HCT116 (cell line): ENCODE measurements at regions not wholly inside any gene's neighbourhood (a gene's known extent, or its start where the extent isn't known, plus 50 kb on each side); places are given as distances from the start of the nearest gene placed in this dataset.

Source experiments
- ATAC-seq: fragments of 200-7000 bp; cut with Tn5 transposase; 2 replicates; pipeline ENCODE4 v1.9.1; 2020; ENCODE audit warnings: mild to moderate bottlenecking, moderate library complexity
- BruUV-seq: library from RNA; stranded (reverse); fragments of 400-500 nt; replicated peaks from 2 replicates; lab custom pipeline; 2021; lab: Mats Ljungman, UMichigan
- CTCF ChIA-PET: fragments of 300-600 bp; sonication (Branson Sonifier 250); formaldehyde crosslinking; loops from one replicate; lab custom pipeline; 2021; ENCODE audit warnings: antibody characterized with exemption; lab: Charles Lee
- POLR2A ChIA-PET: fragments of 300-600, 350-600 bp; sonication (Branson Sonifier 250); formaldehyde crosslinking; loops from one replicate; lab custom pipeline; 2021; ENCODE audit warnings: antibody characterized with exemption; lab: Charles Lee
- RAD21 ChIA-PET, 2 experiments: fragments of 300-600 bp; sonication (Branson Sonifier 250); formaldehyde crosslinking; loops; one replicate each; lab custom pipeline; 2023; ENCODE audit warnings: low total read pairs in 2 of 2; ENCODE audit not compliant: uncharacterized antibody in 2 of 2, unreplicated experiment in 2 of 2, low non-redundant PET in 1 of 2; lab: Charles Lee
- DNase-seq: peaks from one replicate; pipeline ENCODE4 v3.0.0-alpha.2; 2010; ENCODE audit warnings: low read depth, low spot score
- H2AFZ ChIP-seq: fragments of 200-600 bp; shearing (Covaris generic), sonication (generic); 2 replicates; pipeline ENCODE4 v1.6.1; 2017; ENCODE audit warnings: low read depth, mixed run types, mixed read lengths, antibody characterized with exemption, low read length; ENCODE audit not compliant: poor library complexity, severe bottlenecking
- H3K27ac ChIP-seq: 2 replicates; pipeline ENCODE4 v1.5.1; 2012; ENCODE audit warnings: low read depth, low read length
- H3K27me3 ChIP-seq: fragments of 200-600 bp; sonication (generic); 2 replicates; pipeline ENCODE4 v1.6.1; 2016; ENCODE audit warnings: mixed run types, low read length, mixed read lengths; ENCODE audit not compliant: insufficient read depth
- H3K36me3 ChIP-seq, 2 experiments: fragments of 200-500 bp in 1 of 2; fragments of 200-600 bp in 1 of 2; sonication (Bioruptor generic) in 1 of 2; sonication (generic) in 1 of 2; 2 replicates each; pipeline versions ENCODE4 v1.5.1 to v1.6.1; 2014 to 2016; ENCODE audit warnings: low read length in 2 of 2, inconsistent platforms in 1 of 2, mixed read lengths in 1 of 2, mixed run types in 1 of 2; ENCODE audit not compliant: insufficient read depth in 2 of 2, control insufficient read depth in 1 of 2
- H3K4me1 ChIP-seq, 2 experiments: fragments of 200-600 bp in 1 of 2; sonication (generic) in 1 of 2; 2 replicates each; pipeline versions ENCODE4 v1.5.1 to v1.6.1; 2012 to 2017; ENCODE audit warnings: low read length in 2 of 2, inconsistent platforms in 1 of 2, mild to moderate bottlenecking in 1 of 2, mixed read lengths in 1 of 2, mixed run types in 1 of 2, moderate library complexity in 1 of 2; ENCODE audit not compliant: insufficient read depth in 2 of 2, control insufficient read depth in 1 of 2
- H3K4me2 ChIP-seq: fragments of 200-600 bp; sonication (generic); 2 replicates; pipeline ENCODE4 v1.6.1; 2017; ENCODE audit warnings: mixed run types, low read length, mixed read lengths
- H3K4me3 ChIP-seq, 2 experiments: fragments of 200-600 bp in 1 of 2; sonication (generic) in 1 of 2; replicated peaks in 1 of 2; 2 replicates each; pipeline ENCODE4 v1.5.1; 2011 to 2016; ENCODE audit warnings: low read length in 2 of 2, control low read depth in 1 of 2, low read depth in 1 of 2, mild to moderate bottlenecking in 1 of 2, mixed read lengths in 1 of 2, mixed run types in 1 of 2
- H3K79me2 ChIP-seq: fragments of 200-600 bp; sonication (generic); 2 replicates; pipeline ENCODE4 v1.6.1; 2017; ENCODE audit warnings: mild to moderate bottlenecking, mixed run types, low read length, moderate library complexity, mixed read lengths; ENCODE audit not compliant: insufficient read depth
- H3K9ac ChIP-seq: fragments of 200-600 bp; sonication (generic); 2 replicates; pipeline ENCODE4 v1.6.1; 2016; ENCODE audit warnings: low read length, mixed read lengths
- H3K9me2 ChIP-seq: fragments of 200-600 bp; sonication (generic), shearing (Covaris generic); 2 replicates; pipeline ENCODE4 v1.6.1; 2017; ENCODE audit warnings: mixed run types, mild to moderate bottlenecking, moderate library complexity; ENCODE audit not compliant: insufficient read depth
- H3K9me3 ChIP-seq, 2 experiments: fragments of 200-500 bp in 1 of 2; fragments of 200-600 bp in 1 of 2; sonication (Bioruptor generic) in 1 of 2; sonication (generic) in 1 of 2; 2 replicates each; pipeline ENCODE4 v1.6.1; 2014 to 2017; ENCODE audit warnings: low read length in 2 of 2, mixed read lengths in 2 of 2, inconsistent platforms in 1 of 2, low read depth in 1 of 2, mild to moderate bottlenecking in 1 of 2, mixed run types in 1 of 2, moderate library complexity in 1 of 2; ENCODE audit not compliant: control insufficient read depth in 1 of 2, insufficient read depth in 1 of 2
- H4K20me1 ChIP-seq: fragments of 200-600 bp; sonication (generic), shearing (Covaris generic); 2 replicates; pipeline ENCODE4 v1.6.1; 2017; ENCODE audit warnings: mixed run types, mild to moderate bottlenecking, moderate library complexity; ENCODE audit not compliant: insufficient read depth
- CBX3 ChIP-seq: IDR thresholded peaks from 2 replicates; pipeline ENCODE4 v1.6.1; 2012; ENCODE audit warnings: low read depth
- EGR1 ChIP-seq: IDR thresholded peaks from 2 replicates; pipeline ENCODE4 v1.6.1; 2012; ENCODE audit warnings: low read depth
- ELF1 ChIP-seq: IDR thresholded peaks from 2 replicates; pipeline ENCODE4 v1.6.1; 2012; ENCODE audit warnings: low read depth, borderline replicate concordance
- EZH2phosphoT487 ChIP-seq: fragments of 200-600 bp; IDR thresholded peaks from 2 replicates; pipeline ENCODE4 v1.6.1; 2018; ENCODE audit warnings: antibody characterized with exemption, borderline replicate concordance
- JUND ChIP-seq: IDR thresholded peaks from 2 replicates; pipeline ENCODE4 v1.6.1; 2012
- POLR2A ChIP-seq: IDR thresholded peaks from 2 replicates; pipeline ENCODE4 v1.7.0; 2011; ENCODE audit warnings: borderline replicate concordance; ENCODE audit not compliant: insufficient read depth, insufficient read length; ENCODE audit errors: extremely low read depth
- POLR2AphosphoS5 ChIP-seq: IDR thresholded peaks from 2 replicates; pipeline ENCODE4 v1.6.1; 2011; ENCODE audit warnings: mild to moderate bottlenecking, low read depth, low read length, moderate library complexity
- SIN3A ChIP-seq: IDR thresholded peaks from 2 replicates; pipeline ENCODE4 v1.6.1; 2012; ENCODE audit warnings: low read depth
- SRF ChIP-seq: IDR thresholded peaks from 2 replicates; pipeline ENCODE4 v1.6.1; 2012; ENCODE audit warnings: low read depth
- YY1 ChIP-seq: IDR thresholded peaks from 2 replicates; pipeline ENCODE4 v1.6.1; 2011; ENCODE audit warnings: low read length, low read depth, moderate library complexity, mild to moderate bottlenecking; ENCODE audit not compliant: insufficient replicate concordance; ENCODE audit errors: extremely low read depth
- ZFX ChIP-seq: fragments of 450-650 bp; IDR thresholded peaks from 2 replicates; pipeline ENCODE4 v1.6.1; 2017
- intact Hi-C: fragments of 100-400 bp; cut with micrococcal nuclease; formaldehyde crosslinking; loops from 2 replicates; pipeline ENCODE4 v1.10.0; 2022
- TF ChIP-seq, protein P1 (sequence below): IDR thresholded peaks from 2 replicates; pipeline ENCODE4 v1.6.1; 2012
- TF ChIP-seq, protein P2 (sequence below): IDR thresholded peaks from 2 replicates; pipeline ENCODE4 v1.6.1; 2012; ENCODE audit warnings: low read depth
- TF ChIP-seq, protein P3 (sequence below): IDR thresholded peaks from 2 replicates; pipeline ENCODE4 v1.6.1; 2011; ENCODE audit warnings: mild to moderate bottlenecking, low read length, moderate library complexity; ENCODE audit not compliant: insufficient replicate concordance; ENCODE audit errors: extremely low read depth

DNA sequence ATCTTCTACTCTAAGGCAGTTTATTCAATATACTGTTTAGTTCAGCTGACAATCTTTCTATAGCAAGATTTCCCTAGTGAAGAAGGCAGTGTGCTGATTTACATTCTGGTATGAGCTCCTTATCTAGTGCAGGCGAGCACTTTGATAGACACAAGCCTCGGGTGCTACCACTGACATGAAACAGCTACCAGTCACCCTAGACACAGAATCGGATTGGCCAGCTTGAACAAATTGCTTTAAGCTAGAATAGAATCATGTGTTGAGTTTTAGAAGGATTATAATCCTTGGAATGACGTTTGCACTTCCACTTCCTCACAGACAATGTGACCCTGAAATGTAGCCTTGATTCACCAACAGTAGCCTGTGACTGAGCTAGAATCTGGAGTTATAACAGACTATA, 394.0 kb downstream of the EPHA4 start:
- Histone ChIP-seq H3K9ac (no peak overlapping the region), H2AFZ (no peak overlapping the region), H3K79me2 (no peaks in the 10 kb centered on the region), H3K4me3 (no peak overlapping the region), H3K27ac (no peak overlapping the region), H3K9me2 (no peaks in the 10 kb centered on the region), H3K4me1 (no peaks in the 10 kb centered on the region), H3K9me3 (no peaks in the 10 kb centered on the region), H3K27me3 (no peaks in the 10 kb centered on the region), H3K36me3 (no peaks in the 10 kb centered on the region), H4K20me1 (no peaks in the 10 kb centered on the region), H3K4me2 (no peak overlapping the region)
- ChIA-PET RAD21 (no interaction called here), CTCF (no interaction called here), POLR2A (no interaction called here)
- DNase-seq (no peak), ATAC-seq (no peak)
- BruUV-seq: no TSS peak
- intact Hi-C loops: no loop called here
- TF ChIP-seq EZH2phosphoT487: no peak
- no peak for TF ChIP-seq SIN3A
- TF ChIP-seq, protein P1, sequence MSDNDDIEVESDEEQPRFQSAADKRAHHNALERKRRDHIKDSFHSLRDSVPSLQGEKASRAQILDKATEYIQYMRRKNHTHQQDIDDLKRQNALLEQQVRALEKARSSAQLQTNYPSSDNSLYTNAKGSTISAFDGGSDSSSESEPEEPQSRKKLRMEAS: no peak
- TF ChIP-seq YY1: no peak
- no peak for TF ChIP-seq POLR2A
- no peak for TF ChIP-seq JUND
- no peak for TF ChIP-seq EGR1
- no peak for TF ChIP-seq ELF1

DNA sequence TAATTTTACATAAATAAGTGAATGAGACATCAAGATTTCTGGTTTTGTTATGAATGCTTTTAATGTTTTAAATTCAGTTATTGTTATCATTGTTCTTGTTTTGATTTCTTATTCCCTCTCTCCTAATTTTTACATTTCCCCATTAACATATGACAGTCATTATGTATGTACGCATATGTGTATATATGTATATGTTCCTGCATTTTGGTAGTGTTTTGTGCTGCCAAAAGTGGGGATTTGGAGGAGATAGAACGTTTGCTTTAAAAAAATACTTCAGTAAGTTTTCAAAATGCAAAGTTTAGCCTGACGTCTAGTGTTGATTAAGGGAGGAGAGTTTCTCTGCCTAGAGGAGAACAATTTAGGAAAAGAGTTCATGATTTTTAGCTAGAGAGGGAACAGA, 385.2 kb downstream of the EPHA4 start:
- Histone ChIP-seq H4K20me1 (no peaks in the 10 kb centered on the region), H3K4me2 (no peak overlapping the region), H3K27me3 (peaks cover 14% of the 10 kb centered on the region), H3K4me3 (no peak overlapping the region), H3K9me3 (no peaks in the 10 kb centered on the region), H3K4me1 (no peaks in the 10 kb centered on the region), H2AFZ (no peak overlapping the region), H3K27ac (no peak overlapping the region), H3K79me2 (no peaks in the 10 kb centered on the region), H3K9me2 (no peaks in the 10 kb centered on the region), H3K36me3 (no peaks in the 10 kb centered on the region), H3K9ac (no peak overlapping the region)
- ChIA-PET RAD21 (no interaction called here), POLR2A (no interaction called here), CTCF (no interaction called here)
- TF ChIP-seq, protein P2, sequence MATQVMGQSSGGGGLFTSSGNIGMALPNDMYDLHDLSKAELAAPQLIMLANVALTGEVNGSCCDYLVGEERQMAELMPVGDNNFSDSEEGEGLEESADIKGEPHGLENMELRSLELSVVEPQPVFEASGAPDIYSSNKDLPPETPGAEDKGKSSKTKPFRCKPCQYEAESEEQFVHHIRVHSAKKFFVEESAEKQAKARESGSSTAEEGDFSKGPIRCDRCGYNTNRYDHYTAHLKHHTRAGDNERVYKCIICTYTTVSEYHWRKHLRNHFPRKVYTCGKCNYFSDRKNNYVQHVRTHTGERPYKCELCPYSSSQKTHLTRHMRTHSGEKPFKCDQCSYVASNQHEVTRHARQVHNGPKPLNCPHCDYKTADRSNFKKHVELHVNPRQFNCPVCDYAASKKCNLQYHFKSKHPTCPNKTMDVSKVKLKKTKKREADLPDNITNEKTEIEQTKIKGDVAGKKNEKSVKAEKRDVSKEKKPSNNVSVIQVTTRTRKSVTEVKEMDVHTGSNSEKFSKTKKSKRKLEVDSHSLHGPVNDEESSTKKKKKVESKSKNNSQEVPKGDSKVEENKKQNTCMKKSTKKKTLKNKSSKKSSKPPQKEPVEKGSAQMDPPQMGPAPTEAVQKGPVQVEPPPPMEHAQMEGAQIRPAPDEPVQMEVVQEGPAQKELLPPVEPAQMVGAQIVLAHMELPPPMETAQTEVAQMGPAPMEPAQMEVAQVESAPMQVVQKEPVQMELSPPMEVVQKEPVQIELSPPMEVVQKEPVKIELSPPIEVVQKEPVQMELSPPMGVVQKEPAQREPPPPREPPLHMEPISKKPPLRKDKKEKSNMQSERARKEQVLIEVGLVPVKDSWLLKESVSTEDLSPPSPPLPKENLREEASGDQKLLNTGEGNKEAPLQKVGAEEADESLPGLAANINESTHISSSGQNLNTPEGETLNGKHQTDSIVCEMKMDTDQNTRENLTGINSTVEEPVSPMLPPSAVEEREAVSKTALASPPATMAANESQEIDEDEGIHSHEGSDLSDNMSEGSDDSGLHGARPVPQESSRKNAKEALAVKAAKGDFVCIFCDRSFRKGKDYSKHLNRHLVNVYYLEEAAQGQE: no peak
- TF ChIP-seq SIN3A: no peak
- TF ChIP-seq ZFX: no peak
- TF ChIP-seq, protein P3, sequence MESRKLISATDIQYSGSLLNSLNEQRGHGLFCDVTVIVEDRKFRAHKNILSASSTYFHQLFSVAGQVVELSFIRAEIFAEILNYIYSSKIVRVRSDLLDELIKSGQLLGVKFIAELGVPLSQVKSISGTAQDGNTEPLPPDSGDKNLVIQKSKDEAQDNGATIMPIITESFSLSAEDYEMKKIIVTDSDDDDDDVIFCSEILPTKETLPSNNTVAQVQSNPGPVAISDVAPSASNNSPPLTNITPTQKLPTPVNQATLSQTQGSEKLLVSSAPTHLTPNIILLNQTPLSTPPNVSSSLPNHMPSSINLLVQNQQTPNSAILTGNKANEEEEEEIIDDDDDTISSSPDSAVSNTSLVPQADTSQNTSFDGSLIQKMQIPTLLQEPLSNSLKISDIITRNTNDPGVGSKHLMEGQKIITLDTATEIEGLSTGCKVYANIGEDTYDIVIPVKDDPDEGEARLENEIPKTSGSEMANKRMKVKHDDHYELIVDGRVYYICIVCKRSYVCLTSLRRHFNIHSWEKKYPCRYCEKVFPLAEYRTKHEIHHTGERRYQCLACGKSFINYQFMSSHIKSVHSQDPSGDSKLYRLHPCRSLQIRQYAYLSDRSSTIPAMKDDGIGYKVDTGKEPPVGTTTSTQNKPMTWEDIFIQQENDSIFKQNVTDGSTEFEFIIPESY: no peak
- TF ChIP-seq EZH2phosphoT487: no peak
- TF ChIP-seq POLR2AphosphoS5: no peak
- no peak for TF ChIP-seq SRF
- no peak for TF ChIP-seq CBX3
- DNase-seq: no peak
- no TSS peak for BruUV-seq
- ATAC-seq: no peak
- intact Hi-C loops: no loop called here
